Keratinocyte (primary cell): ENCODE measurements at regions not wholly inside any gene's neighbourhood (a gene's known extent, or its start where the extent isn't known, plus 50 kb on each side); places are given as distances from the start of the nearest gene placed in this dataset.

Experiments
- EZH2 ChIP-seq: IDR thresholded peaks from one replicate; pipeline ENCODE4 v1.6.1; 2012; ENCODE audit warnings: inconsistent platforms, mild to moderate bottlenecking, low read length, moderate library complexity
- TF ChIP-seq, protein P1 (sequence below), 3 experiments: IDR thresholded peaks in 1 of 3; conservative IDR thresholded peaks in 1 of 3; optimal IDR thresholded peaks in 1 of 3; 2 replicates in 2 of 3; 3 replicates in 1 of 3; pipeline versions ENCODE3 to v1.5.1; 2011; ENCODE audit warnings: low read length in 3 of 3, mild to moderate bottlenecking in 3 of 3, moderate library complexity in 2 of 3, control low read depth in 1 of 3, inconsistent platforms in 1 of 3; ENCODE audit not compliant: insufficient read depth in 2 of 3; ENCODE audit errors: extremely low read depth in 1 of 3

DNA sequence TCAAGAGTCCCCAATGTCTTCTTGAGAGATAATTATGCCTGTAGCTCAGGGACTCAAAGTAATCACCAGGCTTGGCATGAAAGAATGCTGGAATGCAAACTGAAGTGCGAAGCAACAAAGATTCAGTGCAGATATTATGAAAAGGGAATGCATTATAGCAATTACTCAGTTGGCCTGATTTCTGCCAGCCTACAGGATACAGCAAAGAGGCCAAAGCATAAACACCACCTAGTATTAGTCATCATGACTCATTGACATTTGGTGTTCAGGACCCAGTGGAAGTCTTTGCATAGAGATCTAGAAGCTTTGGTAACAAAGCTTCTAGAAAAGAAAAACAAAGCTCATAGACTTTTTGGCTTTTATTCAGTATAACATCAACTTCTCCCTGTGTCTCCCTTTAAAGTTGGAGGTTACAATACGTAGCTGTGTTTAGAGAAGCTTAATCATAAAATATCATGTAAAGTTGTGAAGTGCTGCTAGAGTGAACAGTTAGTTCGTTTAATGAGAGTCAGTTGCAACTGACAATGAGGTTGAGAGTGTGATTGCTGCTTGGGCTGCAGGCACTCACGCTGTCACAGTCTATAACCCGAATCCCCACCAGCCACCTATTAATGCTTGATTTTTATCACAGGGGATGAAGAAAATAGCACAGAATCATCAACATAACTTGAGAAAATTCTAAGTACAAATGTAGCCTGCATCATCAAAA is 932.7 kb downstream of the TFAP2A start:
- no peak for TF ChIP-seq EZH2
- TF ChIP-seq, protein P1, sequence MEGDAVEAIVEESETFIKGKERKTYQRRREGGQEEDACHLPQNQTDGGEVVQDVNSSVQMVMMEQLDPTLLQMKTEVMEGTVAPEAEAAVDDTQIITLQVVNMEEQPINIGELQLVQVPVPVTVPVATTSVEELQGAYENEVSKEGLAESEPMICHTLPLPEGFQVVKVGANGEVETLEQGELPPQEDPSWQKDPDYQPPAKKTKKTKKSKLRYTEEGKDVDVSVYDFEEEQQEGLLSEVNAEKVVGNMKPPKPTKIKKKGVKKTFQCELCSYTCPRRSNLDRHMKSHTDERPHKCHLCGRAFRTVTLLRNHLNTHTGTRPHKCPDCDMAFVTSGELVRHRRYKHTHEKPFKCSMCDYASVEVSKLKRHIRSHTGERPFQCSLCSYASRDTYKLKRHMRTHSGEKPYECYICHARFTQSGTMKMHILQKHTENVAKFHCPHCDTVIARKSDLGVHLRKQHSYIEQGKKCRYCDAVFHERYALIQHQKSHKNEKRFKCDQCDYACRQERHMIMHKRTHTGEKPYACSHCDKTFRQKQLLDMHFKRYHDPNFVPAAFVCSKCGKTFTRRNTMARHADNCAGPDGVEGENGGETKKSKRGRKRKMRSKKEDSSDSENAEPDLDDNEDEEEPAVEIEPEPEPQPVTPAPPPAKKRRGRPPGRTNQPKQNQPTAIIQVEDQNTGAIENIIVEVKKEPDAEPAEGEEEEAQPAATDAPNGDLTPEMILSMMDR (optimal IDR thresholded peaks at IDR 0.05 in 1 of 3, IDR thresholded peaks at IDR 0.05 in 1 of 3, conservative IDR thresholded peaks at IDR 0.05 in 1 of 3; ENCODE audit: extremely low read depth in 1 of 3, insufficient read depth in 2 of 3, low read length in 3 of 3) = no peak
